Activated CD4-positive, CD25-positive, alpha-beta regulatory T cell treated with anti-CD3 and anti-CD28 coated beads, Interleukin-2, amount 50 U/mL, for 24 hours (primary cell): ENCODE measurements at regions not wholly inside any gene's neighbourhood (a gene's known extent, or its start where the extent isn't known, plus 50 kb on each side); places are given as distances from the start of the nearest gene placed in this dataset.
"Not testable (repeated sequence)": the region's sequence is repeated elsewhere in the genome, so short reads cannot be mapped to it uniquely, and the experiment has no call there.

Experiments used
- ATAC-seq, 2 donors: fragments of 150-1000 bp; cut with Tn5 transposase; one replicate each; pipeline ENCODE4 v1.10.0; 2021; ENCODE audit warnings: mild to moderate bottlenecking in 1 of 2, moderate library complexity in 1 of 2

DNA sequence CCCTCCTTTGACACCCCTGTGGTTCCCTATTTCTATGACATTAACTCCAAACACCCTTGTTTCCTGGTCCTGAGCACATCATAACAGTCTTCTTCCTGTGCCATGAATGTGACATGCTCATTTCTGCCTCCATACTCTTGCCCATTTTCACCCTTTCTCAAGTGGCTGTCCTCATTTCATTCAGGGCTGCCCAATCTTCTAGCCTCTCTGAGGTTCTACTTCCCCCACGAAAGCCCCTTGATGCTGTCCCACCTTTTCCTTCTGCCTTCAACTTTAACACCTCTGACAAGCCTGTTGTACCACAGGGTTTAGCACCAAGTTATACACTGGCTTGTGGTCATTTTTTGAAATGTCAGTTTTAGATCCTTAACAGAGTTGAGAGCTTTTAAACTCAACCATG is 136.2 kb upstream of the BOD1L1 start:
- no peak for ATAC-seq

DNA sequence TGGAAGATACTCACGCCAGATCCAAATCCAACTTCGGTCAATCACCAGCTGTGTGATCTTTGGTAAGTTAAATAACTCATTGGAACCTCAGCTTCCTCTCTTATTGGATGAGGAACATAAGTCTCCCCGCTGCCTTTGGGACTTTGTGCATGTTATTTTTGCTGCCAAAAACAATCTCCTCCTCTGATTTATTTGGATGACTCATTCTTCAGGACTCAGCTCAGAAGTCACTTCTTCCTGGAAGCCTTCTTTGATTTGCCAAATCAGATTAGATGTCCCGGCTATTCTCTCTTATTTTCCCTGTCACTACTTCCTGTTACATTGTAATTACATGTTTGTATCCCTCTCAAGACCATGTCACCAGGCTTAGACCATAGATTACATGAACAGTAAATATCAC is 138.0 kb upstream of the BOD1L1 start:
- no peak for ATAC-seq

DNA sequence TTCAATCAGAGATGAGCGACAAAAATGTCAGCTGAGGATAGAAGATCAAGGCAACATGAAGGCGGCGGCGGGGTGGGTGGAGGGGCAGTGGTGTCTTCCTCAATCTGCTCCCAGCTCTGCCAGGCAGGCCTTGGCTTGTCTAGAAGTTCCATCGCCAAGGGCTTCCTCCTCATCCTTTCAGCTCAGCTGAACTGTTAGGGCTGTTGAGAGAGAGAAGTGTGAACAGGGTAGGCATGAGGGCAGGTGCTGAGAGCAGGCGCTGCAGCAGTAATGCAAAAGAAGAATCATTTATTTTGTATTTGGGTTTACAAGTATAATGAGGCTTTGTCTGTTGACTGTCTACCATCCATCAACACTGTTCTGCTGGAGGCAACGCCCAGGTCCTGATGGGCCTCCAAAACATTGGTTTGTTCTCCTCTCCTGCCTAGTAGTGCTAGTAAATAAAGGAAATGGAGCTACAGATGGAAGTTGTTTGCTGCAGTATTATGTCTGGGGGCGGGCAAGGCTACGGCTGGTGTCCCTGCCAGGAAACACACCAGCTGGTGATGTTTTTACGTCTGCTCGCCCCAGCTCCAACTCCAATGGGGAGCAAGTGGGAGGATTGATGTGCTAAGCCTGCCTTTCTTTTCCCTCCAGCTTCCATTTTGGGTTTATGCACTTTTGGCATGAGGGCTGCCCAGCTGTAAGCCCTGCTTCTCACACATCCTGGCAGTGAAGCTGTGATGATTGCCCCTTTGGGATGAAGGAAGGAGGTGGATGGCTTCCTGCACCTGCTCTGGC is 139.4 kb upstream of the BOD1L1 start:
- ATAC-seq = no peak

GRCh38 chr4:13777341-13777740 is 149.8 kb upstream of the BOD1L1 start:
- ATAC-seq = no peak

GRCh38 chr4:13778367-13778766 is 150.8 kb upstream of the BOD1L1 start:
- no peak for ATAC-seq

GRCh38 chr4:13782231-13782630 is 154.7 kb upstream of the BOD1L1 start:
- no peak for ATAC-seq

DNA sequence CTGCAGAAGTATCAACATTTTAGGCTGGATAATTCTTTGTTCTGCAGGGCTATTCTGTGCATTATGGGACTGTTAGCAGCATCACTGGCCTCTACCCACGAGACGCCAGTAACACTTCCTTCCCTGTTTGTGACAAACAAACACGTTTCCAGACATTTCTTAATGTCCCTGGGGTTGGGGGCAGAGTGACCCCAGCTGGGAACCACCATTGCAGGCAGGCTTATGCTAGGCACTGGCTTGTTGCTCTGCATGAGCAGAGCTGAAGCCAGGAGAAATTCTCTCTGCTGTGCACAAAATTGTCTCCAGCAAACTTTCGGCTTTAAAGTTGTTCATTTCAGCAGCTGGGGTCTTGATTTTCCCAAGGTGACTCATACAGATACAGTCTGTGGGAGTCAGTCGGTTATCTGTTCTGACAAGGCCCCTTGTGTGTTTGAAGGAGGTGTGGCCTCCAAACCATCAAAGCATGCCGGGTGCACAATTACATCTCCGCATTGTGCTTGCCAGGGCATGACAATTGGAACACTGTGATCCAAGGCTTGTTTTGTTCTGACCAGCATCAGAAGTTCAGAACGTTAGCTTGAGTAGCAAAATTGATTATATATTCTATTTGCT is 156.4 kb upstream of the BOD1L1 start:
- no peak for ATAC-seq

GRCh38 chr4:13793020-13793710 is 165.6 kb upstream of the BOD1L1 start:
- no peak for ATAC-seq

DNA sequence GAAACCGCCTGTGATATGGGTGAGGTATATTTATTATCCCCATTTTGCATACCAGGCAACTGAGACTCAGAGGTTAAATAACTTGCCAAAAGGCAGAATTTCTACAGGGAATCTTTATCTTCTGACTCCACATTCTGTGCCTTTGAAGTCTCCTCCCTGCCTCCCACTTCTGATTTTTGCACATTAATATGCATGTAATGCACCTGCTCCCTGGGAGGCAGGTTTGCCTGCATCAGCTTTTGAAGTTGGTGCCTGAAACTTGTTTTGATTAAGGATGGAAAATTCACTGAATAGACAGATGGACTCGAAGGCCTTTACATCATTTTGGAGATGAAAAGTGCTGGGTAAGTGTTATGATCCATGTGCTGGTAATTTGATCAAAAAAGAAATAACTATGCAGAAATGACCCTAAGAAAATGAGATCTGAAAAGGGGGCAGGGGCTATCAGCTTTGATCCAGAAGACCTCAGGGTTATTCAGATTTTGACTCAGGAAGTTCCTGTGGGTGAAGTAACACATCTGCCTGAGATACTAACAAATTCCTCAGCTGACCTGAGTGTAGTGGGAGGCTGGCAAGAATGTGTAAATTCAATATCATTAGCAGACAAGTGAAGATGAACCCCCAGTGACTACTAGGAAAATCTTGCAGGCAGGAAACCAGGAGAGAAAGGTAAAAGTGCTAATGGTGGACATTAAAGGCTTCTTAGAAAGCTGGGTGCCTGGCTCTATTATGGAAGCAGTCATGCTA is 167.5 kb upstream of the BOD1L1 start:
- no peak for ATAC-seq

GRCh38 chr4:13797061-13797460 is 169.5 kb upstream of the BOD1L1 start:
- ATAC-seq = no peak

- no peak for ATAC-seq
Observed at GRCh38 chr4:13815231-13815630, 187.7 kb upstream of the BOD1L1 start.

DNA sequence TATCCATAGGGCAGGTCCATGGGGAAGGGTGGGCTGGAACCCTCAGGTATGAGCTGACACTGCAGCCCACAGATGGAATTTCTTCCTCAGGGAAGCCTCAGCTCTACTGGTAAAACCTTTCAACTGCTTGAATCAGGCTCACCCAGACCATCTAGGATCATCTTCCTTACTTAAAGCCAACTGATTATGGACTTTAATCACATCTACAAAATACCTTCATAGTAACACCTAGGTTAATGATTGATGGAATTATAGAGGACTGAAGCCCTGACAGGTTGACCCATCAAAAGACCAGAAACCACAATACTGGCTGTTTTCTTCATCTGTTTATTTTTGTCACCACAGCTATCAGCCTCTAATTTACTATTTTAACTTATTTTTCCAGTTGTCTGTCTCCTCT is 188.9 kb upstream of the BOD1L1 start:
- ATAC-seq = no peak

- no peak for ATAC-seq
Observed at GRCh38 chr4:13821522-13821921, 194.0 kb upstream of the BOD1L1 start.

DNA sequence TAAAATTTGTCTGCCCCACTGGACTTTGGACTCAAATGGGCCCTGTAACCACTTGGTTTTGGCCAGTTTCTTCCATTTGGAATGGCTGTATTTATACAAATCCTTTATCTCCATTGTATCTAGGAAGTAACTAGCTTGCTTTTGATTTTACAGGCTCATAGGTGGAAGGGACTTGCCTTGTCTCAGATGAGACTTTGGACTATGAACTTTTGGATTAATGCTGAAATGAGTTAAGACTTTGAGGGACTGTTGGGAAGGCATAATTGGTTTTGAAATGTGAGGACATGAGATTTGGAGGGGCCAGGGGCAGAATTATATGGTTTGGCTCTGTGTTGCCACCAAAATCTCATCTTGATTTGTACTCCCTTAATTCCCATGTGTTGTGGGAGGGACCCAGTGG is 198.3 kb upstream of the BOD1L1 start:
- ATAC-seq = not testable (repeated sequence)

- ATAC-seq = no peak
Observed at GRCh38 chr4:13829457-13829856, 201.9 kb upstream of the BOD1L1 start.

DNA sequence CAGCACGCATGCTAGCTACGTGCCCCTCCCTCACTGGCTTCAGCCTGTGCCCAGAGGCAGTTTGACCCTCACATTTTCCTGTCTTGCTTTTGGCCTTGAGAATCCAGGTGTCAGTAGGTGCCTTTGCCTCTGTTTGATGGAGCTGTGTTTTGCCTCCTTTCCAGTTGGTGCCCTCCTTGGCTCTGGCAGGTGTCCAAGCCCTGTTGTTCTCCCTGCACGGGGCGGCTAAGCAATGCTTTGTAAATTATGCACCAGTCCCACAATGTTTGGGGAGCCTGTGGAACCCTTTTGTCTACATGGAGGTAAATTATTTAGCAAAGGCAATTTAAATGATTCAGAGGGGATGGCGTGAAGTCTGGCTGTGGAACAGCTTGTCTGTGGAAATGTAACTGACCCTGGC is 202.9 kb upstream of the BOD1L1 start:
- ATAC-seq = no peak

DNA sequence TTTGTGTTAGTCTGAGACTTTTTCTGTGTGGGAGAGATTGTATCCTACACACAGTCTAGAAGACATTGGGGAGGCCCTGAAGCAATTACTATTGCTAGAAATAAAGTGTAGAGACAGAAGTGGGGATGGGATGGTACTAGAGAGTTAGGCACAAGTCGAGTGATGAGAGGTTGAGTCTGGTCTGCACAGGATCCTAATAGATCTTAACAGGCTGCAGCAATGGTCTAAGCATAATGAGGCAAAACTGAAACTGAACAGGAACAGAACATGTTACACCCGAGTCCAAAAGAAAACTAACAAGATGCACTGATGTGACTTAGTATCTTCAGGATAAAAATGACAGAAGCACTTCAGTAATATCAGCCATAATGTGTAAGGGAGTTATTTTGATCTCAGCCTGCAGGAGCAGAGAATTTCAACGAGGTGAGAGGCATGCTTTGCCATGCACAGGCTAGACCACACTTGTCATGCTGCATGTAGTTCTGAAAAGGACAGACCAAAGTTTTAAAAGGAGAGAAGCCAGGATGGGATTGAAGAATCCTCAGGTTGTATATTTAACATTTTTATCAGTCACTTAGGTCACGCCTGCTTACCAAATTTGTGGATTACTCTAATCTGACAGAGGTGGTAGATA is 205.8 kb upstream of the BOD1L1 start:
- no peak for ATAC-seq

- no peak for ATAC-seq
Observed at GRCh38 chr4:13836946-13837912, 209.7 kb upstream of the BOD1L1 start.

DNA sequence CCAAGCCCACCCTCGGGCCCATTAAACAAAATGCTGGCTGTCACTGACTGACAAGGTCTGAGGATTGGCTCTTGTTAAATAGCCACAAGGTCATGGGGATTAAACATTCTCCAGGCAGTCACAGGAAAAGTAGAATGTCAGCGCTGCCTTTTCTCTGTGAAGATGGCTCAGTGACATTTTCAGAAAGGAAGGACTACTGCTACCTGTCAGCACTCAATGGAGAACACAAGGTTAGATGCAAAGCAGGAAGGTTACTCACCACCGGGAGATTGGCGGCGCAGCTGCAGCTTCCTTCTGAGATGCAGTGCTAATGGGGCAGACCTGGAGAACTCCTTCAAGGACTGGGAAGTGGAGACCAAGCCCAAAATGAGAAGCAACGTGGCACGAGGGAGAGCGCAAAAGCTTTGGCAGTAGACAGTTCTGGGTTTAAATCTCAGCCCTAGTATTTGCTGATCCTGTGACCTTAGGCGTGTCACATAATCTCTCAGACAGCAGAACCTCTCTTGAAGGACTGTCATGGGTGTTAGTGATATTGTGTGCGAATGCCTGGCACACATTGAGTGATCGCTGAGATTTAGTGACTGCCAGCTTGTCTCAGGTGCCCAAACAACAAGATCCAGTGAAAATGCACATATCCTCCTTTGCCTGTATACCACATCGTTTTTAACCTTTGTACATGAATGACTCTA is 213.1 kb upstream of the BOD1L1 start:
- ATAC-seq = no peak

GRCh38 chr4:13844740-13845139 is 217.2 kb upstream of the BOD1L1 start:
- no peak for ATAC-seq

- no peak for ATAC-seq
Observed at GRCh38 chr4:13849778-13850177, 222.3 kb upstream of the BOD1L1 start.
